DMS79 treated with DMSO at 0.1 percent for 48 hours (cell line): ENCODE measurements at regions not wholly inside any gene's neighbourhood (a gene's known extent, or its start where the extent isn't known, plus 50 kb on each side); places are given as distances from the start of the nearest gene placed in this dataset.

Experiments
- DNase-seq: peaks from one replicate; lab custom pipeline; 2025; lab: John Stamatoyannopoulos, UW

GRCh38 chr9:103919605-103920209 lies 174.4 kb upstream of the SMC2 start:
- no peak for DNase-seq

GRCh38 chr9:103928442-103928841 lies 165.7 kb upstream of the SMC2 start:
- DNase-seq = no peak

GRCh38 chr9:103941104-103941503 lies 153.0 kb upstream of the SMC2 start:
- DNase-seq = no peak

GRCh38 chr9:103942200-103942599 lies 151.9 kb upstream of the SMC2 start:
- DNase-seq = no peak

- peak; percentile 18 for DNase-seq
These were observed 151.5 kb upstream of the SMC2 start for GRCh38 chr9:103942651-103943050.

GRCh38 chr9:103949096-103949495 lies 145.0 kb upstream of the SMC2 start:
- DNase-seq = no peak

- DNase-seq = no peak
These were observed 116.9 kb upstream of the SMC2 start for GRCh38 chr9:103977163-103977562.

GRCh38 chr9:103978396-103978795 lies 115.7 kb upstream of the SMC2 start:
- no peak for DNase-seq

- DNase-seq = no peak
These were observed 112.2 kb upstream of the SMC2 start for GRCh38 chr9:103981912-103982311.

- no peak for DNase-seq
These were observed 109.0 kb upstream of the SMC2 start for GRCh38 chr9:103985077-103985476.

- no peak for DNase-seq
These were observed 105.3 kb upstream of the SMC2 start for GRCh38 chr9:103988821-103989220.

GRCh38 chr9:103990311-103990710 lies 103.8 kb upstream of the SMC2 start:
- no peak for DNase-seq

- no peak for DNase-seq
These were observed 103.1 kb upstream of the SMC2 start for GRCh38 chr9:103991001-103991400.

GRCh38 chr9:103991698-103992097 lies 102.4 kb upstream of the SMC2 start:
- DNase-seq = no peak

- DNase-seq = no peak
These were observed 101.0 kb upstream of the SMC2 start for GRCh38 chr9:103992938-103993579.

GRCh38 chr9:103997856-103998370 lies 96.2 kb upstream of the SMC2 start:
- DNase-seq = no peak

GRCh38 chr9:103999375-104000062 lies 94.6 kb upstream of the SMC2 start:
- DNase-seq = no peak

- peak; percentile 64 for DNase-seq
These were observed 84.3 kb upstream of the SMC2 start for GRCh38 chr9:104009826-104010225.

GRCh38 chr9:104022083-104022482 lies 72.0 kb upstream of the SMC2 start:
- DNase-seq = no peak

GRCh38 chr9:104025104-104025503 lies 69.0 kb upstream of the SMC2 start:
- DNase-seq = no peak

- DNase-seq = no peak
These were observed 68.2 kb upstream of the SMC2 start for GRCh38 chr9:104025945-104026344.

GRCh38 chr9:104027295-104027694 lies 66.8 kb upstream of the SMC2 start:
- no peak for DNase-seq

- no peak for DNase-seq
These were observed 65.3 kb upstream of the SMC2 start for GRCh38 chr9:104028827-104029226.
